Liver (tissue), 3 donors: ENCODE measurements at regions not wholly inside any gene's neighbourhood (a gene's known extent, or its start where the extent isn't known, plus 50 kb on each side); places are given as distances from the start of the nearest gene placed in this dataset.
"Not testable (repeated sequence)": the region's sequence is repeated elsewhere in the genome, so short reads cannot be mapped to it uniquely, and the experiment has no call there.

ENCODE experiments used
- ATF3 ChIP-seq: IDR thresholded peaks from 2 replicates; pipeline ENCODE4 v1.6.1; 2016; ENCODE audit warnings: antibody characterized with exemption
- GABPA ChIP-seq, 2 donors: IDR thresholded peaks in 1 of 2; conservative IDR thresholded peaks in 1 of 2; 2 replicates each; pipeline ENCODE4 v1.6.1; 2016; ENCODE audit warnings: antibody characterized with exemption in 2 of 2, mild to moderate bottlenecking in 1 of 2, moderate library complexity in 1 of 2
- MAX ChIP-seq: IDR thresholded peaks from 2 replicates; pipeline ENCODE4 v1.6.1; 2016; ENCODE audit warnings: antibody characterized with exemption
- RAD21 ChIP-seq, 2 donors: IDR thresholded peaks; 2 replicates each; pipeline ENCODE4 v1.6.1; 2016; ENCODE audit warnings: antibody characterized with exemption in 2 of 2, mild to moderate bottlenecking in 2 of 2
- SP1 ChIP-seq: IDR thresholded peaks from 2 replicates; pipeline ENCODE4 v1.6.1; 2018; ENCODE audit warnings: antibody characterized with exemption, mild to moderate bottlenecking
- TAF1 ChIP-seq: conservative IDR thresholded peaks from 2 replicates; pipeline ENCODE4 v1.6.1; 2016; ENCODE audit warnings: antibody characterized with exemption, mild to moderate bottlenecking
- YY1 ChIP-seq: IDR thresholded peaks from 2 replicates; pipeline ENCODE4 v1.6.1; 2016; ENCODE audit warnings: antibody characterized with exemption, mild to moderate bottlenecking
- TF ChIP-seq, protein P1 (sequence below): fragments of 150-350 bp; IDR thresholded peaks from 2 replicates; pipeline ENCODE4 v1.5.1; 2017; ENCODE audit warnings: improper control_type of control experiment, low read depth, low read length; ENCODE audit not compliant: missing input control
- donor health status: healthy.
- donor health status: healthy.

DNA sequence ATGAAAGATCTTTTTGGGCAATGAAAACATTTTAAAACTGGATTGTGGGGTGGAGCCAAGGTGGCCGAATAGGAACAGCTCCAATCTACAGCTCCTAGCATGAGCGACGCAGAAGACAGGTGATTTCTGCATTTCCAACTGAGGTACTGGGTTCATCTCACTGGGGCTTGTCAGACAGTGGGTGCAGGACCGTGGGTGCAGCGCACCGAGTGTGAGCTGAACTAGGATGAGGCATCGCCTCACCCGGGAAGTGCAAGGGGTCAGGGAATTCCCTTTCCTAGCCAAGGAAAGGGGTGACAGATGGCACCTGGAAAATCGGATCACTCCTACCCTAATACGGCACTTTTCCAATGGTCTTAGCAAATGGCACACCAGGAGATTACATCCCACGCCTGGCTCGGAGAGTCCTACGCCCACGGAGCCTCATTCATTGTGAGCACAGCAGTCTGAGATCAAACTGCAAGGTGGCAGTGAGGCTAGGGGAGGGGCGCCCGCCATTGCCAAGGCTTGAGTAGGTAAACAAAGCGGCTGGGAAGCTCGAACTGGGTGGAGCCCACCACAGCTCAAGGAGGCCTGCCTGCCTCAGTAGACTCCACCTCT lies 84.3 kb upstream of the FANCL start:
- TF ChIP-seq, protein P1, sequence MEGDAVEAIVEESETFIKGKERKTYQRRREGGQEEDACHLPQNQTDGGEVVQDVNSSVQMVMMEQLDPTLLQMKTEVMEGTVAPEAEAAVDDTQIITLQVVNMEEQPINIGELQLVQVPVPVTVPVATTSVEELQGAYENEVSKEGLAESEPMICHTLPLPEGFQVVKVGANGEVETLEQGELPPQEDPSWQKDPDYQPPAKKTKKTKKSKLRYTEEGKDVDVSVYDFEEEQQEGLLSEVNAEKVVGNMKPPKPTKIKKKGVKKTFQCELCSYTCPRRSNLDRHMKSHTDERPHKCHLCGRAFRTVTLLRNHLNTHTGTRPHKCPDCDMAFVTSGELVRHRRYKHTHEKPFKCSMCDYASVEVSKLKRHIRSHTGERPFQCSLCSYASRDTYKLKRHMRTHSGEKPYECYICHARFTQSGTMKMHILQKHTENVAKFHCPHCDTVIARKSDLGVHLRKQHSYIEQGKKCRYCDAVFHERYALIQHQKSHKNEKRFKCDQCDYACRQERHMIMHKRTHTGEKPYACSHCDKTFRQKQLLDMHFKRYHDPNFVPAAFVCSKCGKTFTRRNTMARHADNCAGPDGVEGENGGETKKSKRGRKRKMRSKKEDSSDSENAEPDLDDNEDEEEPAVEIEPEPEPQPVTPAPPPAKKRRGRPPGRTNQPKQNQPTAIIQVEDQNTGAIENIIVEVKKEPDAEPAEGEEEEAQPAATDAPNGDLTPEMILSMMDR, result not testable (repeated sequence)
- not testable (repeated sequence) for TF ChIP-seq ATF3; RAD21 (IDR thresholded peaks at IDR 0.05); SP1; TAF1; GABPA (IDR thresholded peaks at IDR 0.05 in 1 of 2, conservative IDR thresholded peaks at IDR 0.05 in 1 of 2); YY1; MAX
